ENCODE measurements at regions not wholly inside any gene's neighbourhood (a gene's known extent, or its start where the extent isn't known, plus 50 kb on each side); places are given as distances from the start of the nearest gene placed in this dataset.

GRCh38 chr3:104987859-104988258 lies 378.9 kb upstream of the ALCAM start:
- intact Hi-C loops (cut with DNase I) = no loop called here
- DNase-seq (no peak), ATAC-seq (no peak)
- Histone ChIP-seq H3K4me3 (no peak overlapping the region), H3K27ac (no peak overlapping the region), H3K4me1 (no peaks in the 10 kb centered on the region), H3K27me3 (ENCODE audit: insufficient read depth in 3 of 3, low read length in 2 of 3) (no peaks in the 10 kb centered on the region), H3K9me3 (no peaks in the 10 kb centered on the region), H3K36me3 (ENCODE audit: insufficient read depth in 1 of 2, low read depth in 1 of 2) (no peaks in the 10 kb centered on the region)
- WGBS, 3 donors = 89 to 94% (median 89%) methylated on average over 2 of the region's 2 CpGs
- TF ChIP-seq CTCF (IDR thresholded peaks at IDR 0.05) = no peak

GRCh38 chr3:104988496-104988895 lies 378.2 kb upstream of the ALCAM start:
- Histone ChIP-seq H3K4me3 (no peak overlapping the region), H3K36me3 (ENCODE audit: insufficient read depth in 1 of 2, low read depth in 1 of 2) (no peaks in the 10 kb centered on the region), H3K4me1 (no peaks in the 10 kb centered on the region), H3K27me3 (ENCODE audit: insufficient read depth in 3 of 3, low read length in 2 of 3) (no peaks in the 10 kb centered on the region), H3K27ac (no peak overlapping the region), H3K9me3 (no peaks in the 10 kb centered on the region)
- WGBS, 3 donors = 83 to 93% (median 92%) methylated on average over 3 of the region's 3 CpGs
- ATAC-seq (no peak), DNase-seq (no peak)
- no peak for TF ChIP-seq CTCF (IDR thresholded peaks at IDR 0.05)
- intact Hi-C loops (cut with DNase I) = no loop called here

DNA sequence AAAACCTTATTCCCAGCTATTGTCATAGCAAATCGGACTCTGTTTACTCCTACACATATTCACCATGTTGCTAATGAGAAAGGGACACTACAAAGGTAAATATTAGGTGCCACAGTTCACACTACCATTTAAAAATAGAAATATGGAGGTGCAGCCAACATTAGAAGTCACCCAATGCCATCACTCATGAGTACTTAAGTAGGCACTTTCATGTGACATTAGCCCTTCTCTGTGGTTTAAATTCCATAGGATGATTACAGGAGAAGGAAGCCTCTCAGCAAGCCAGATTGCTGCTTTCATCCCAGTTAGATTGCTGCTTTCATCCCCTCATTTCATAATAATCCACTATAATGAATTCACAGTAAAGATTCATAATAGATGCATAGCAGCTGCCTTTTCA lies 376.8 kb upstream of the ALCAM start:
- intact Hi-C loops (cut with DNase I) = no loop called here
- no peaks in the 10 kb centered on the region for H3K27me3 ChIP-seq (ENCODE audit: insufficient read depth in 3 of 3, low read length in 2 of 3)
- TF ChIP-seq CTCF (IDR thresholded peaks at IDR 0.05) = no peak
- H3K36me3 ChIP-seq (ENCODE audit: insufficient read depth in 1 of 2, low read depth in 1 of 2) = no peaks in the 10 kb centered on the region
- DNase-seq (no peak), ATAC-seq (no peak)
- H3K9me3 ChIP-seq = no peaks in the 10 kb centered on the region
- 79 to 92% (median 81%) methylated on average over 1 of the region's 1 CpG for WGBS, 3 donors
- no peak overlapping the region for H3K4me3 ChIP-seq
- H3K4me1 ChIP-seq = no peaks in the 10 kb centered on the region
- H3K27ac ChIP-seq = no peak overlapping the region

- intact Hi-C loops (cut with DNase I) = no loop called here
- no peaks in the 10 kb centered on the region for H3K36me3 ChIP-seq (ENCODE audit: insufficient read depth in 1 of 2, low read depth in 1 of 2)
- no peak for TF ChIP-seq CTCF (IDR thresholded peaks at IDR 0.05)
- H3K27ac ChIP-seq = no peak overlapping the region
- H3K4me1 ChIP-seq = no peaks in the 10 kb centered on the region
- 68 to 76% (median 75%) methylated on average over 2 of the region's 2 CpGs for WGBS, 3 donors
- DNase-seq (no peak), ATAC-seq (no peak)
- no peak overlapping the region for H3K4me3 ChIP-seq
- no peaks in the 10 kb centered on the region for H3K9me3 ChIP-seq
- H3K27me3 ChIP-seq (ENCODE audit: insufficient read depth in 3 of 3, low read length in 2 of 3) = no peaks in the 10 kb centered on the region
Observed at GRCh38 chr3:104990758-104991157, 376.0 kb upstream of the ALCAM start.

- WGBS, 3 donors = 64 to 73% (median 71%) methylated on average over 3 of the region's 3 CpGs
- no peaks in the 10 kb centered on the region for H3K27me3 ChIP-seq (ENCODE audit: insufficient read depth in 3 of 3, low read length in 2 of 3)
Observed at GRCh38 chr3:104992676-104993075, 374.0 kb upstream of the ALCAM start.

More at GRCh38 chr3:104992676-104993075, 374.0 kb upstream of the ALCAM start:
- no peak for TF ChIP-seq CTCF (IDR thresholded peaks at IDR 0.05)
- H3K9me3 ChIP-seq = no peaks in the 10 kb centered on the region
- ATAC-seq (no peak), DNase-seq (no peak)
- no peak overlapping the region for H3K27ac ChIP-seq
- intact Hi-C loops (cut with DNase I) = no loop called here
- no peaks in the 10 kb centered on the region for H3K36me3 ChIP-seq (ENCODE audit: insufficient read depth in 1 of 2, low read depth in 1 of 2)
- no peak overlapping the region for H3K4me3 ChIP-seq
- no peaks in the 10 kb centered on the region for H3K4me1 ChIP-seq

Data from psoas muscle (tissue), 7 donors.